AG04449 (cell line): ENCODE measurements at regions not wholly inside any gene's neighbourhood (a gene's known extent, or its start where the extent isn't known, plus 50 kb on each side); places are given as distances from the start of the nearest gene placed in this dataset.
"Not testable (repeated sequence)": the region's sequence is repeated elsewhere in the genome, so short reads cannot be mapped to it uniquely, and the experiment has no call there.

Experiments
- CTCF ChIA-PET: fragments of 350-600 bp; formaldehyde crosslinking; extraction: SDS; loops from one replicate; lab custom pipeline; 2021; ENCODE audit warnings: antibody characterized with exemption; lab: Yijun Ruan, JAX
- POLR2A ChIA-PET: fragments of 400-600, 350-600 bp; formaldehyde crosslinking; extraction: SDS; loops from one replicate; lab custom pipeline; 2020; ENCODE audit warnings: antibody characterized with exemption, inconsistent platforms; lab: Yijun Ruan, JAX
- DNase-seq: peaks from one replicate; pipeline ENCODE4 v3.0.0-alpha.2; 2010; ENCODE audit warnings: low read depth, low spot score
- H3K4me3 ChIP-seq: 2 replicates; pipeline ENCODE4 v1.5.1; 2011; ENCODE audit warnings: low read depth, mild to moderate bottlenecking, control low read depth, low read length

DNA sequence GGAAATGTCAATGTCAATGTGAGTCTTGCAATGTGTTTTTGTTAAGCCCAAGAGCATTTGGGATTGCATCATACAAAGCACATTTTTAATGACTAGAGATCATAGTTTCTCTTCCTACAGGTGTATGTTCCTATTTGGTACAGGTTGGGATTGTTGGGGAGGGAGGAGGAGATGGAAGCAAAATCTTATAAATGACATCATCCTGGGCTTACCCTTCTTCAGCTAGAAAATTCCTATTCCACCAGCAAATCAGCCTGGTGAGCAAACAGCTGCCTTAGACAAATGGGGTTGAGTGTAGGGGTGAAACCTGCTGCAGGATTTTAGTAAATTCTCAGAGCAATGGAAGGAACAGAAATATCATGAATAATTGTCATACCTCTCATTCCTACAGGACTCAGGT, 165.3 kb upstream of the PLGLB2 start:
- CTCF ChIA-PET, POLR2A ChIA-PET, DNase-seq, H3K4me3 ChIP-seq: not testable (repeated sequence)

DNA sequence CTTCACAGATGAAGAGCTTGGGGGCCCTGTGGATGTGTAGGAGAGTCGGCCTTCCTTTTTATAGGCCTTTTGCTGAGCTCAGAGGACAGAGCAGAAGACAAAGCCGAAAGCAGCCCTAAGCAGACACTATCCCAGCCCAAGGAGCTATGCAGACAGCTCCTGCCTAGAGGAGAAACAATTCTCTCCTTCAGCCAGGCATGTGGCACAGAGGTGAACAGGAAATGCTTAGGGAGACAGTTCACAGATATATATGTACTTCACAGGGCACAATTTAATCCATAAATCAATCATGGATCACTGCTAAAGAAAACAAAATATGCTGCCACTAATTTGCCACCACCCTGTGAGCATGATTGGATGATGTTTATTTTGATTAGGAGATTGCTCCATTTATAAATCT, 164.5 kb upstream of the PLGLB2 start:
- DNase-seq, POLR2A ChIA-PET, H3K4me3 ChIP-seq, CTCF ChIA-PET: not testable (repeated sequence)

DNA sequence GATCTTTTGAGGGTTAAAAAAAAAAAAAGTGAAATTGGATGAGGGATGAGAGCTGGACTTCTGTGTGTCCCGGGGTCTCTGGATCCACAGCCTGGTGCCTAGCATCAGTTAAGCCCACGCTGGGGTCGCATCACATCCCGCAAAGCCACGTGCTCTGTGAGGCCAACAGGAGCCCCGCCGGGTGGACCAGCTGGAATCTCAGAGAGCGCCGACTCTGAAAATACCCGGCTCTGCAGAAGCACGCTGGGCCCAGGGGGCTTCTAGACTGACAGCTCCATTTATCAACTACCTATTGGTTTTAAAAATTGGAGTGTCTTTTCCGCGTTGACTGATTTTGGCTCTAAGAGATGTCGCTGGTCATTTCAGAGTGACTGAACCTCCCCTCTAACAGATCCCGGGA, 164.1 kb upstream of the PLGLB2 start:
- CTCF ChIA-PET, H3K4me3 ChIP-seq, DNase-seq, POLR2A ChIA-PET: not testable (repeated sequence)

GRCh38 chr2:87584268-87584906, 163.5 kb upstream of the PLGLB2 start:
- CTCF ChIA-PET, DNase-seq, POLR2A ChIA-PET, H3K4me3 ChIP-seq: not testable (repeated sequence)

DNA sequence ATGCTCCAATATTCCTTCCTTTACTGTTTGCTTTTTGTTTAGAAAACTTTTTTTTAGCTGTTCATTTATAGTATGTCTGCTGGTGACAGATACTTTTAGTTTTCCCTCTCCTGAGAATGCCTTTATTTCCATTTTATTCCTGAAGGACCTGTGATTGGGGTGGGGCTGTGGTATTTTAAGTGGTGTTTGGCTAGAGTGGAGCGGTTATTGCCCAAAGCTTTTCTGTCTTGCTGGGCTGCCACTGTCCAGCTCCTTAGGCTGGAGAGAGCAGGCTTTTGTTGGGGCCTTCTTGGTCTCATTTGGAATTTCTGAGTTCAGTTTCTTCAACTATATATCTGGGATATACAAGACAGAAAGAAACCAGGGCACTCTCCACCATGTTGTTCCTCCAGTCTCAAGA, 160.0 kb upstream of the PLGLB2 start:
- DNase-seq, CTCF ChIA-PET, H3K4me3 ChIP-seq, POLR2A ChIA-PET: not testable (repeated sequence)

GRCh38 chr2:87592974-87593373, 154.9 kb upstream of the PLGLB2 start:
- CTCF ChIA-PET, POLR2A ChIA-PET, DNase-seq, H3K4me3 ChIP-seq: not testable (repeated sequence)

DNA sequence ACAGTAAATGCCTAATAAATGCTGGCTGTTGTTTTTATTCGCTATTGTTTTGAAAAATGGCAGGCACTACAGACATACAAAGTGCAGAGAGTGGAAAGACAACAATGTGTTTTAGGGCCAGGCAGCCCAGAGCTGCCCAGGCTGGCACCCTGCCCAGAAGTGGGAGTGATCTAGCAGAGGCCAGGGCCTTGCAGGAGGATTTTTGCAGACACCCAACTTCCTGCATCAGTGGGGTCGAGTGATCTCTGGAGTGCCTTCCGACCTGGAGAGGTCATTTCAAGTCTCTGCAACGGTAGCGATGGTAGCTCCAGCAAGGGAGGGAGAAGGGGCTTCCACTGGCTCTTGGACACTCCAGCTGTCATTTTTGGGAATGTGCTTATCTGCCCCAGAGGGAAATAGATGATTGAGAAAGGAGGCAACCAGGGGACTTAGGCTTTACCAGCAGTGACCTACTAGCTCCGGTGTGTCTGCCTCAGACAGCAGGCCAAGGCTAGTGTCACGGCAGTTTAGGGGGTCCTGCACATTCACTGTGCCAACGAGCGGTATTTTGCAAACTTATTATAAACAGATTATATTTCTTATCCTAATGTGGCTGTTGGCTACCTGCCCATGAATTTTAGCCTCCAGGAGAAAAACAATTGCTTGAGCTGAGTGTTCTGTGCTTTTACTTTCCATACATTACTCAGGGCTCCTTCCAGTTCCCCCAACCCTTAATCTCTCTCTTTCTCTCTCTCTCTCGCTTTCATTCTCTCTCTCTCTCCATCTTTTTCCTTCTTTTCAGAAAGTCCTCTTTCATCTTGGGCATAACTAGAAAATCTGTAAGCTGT, 153.9 kb upstream of the PLGLB2 start:
- CTCF ChIA-PET, H3K4me3 ChIP-seq, DNase-seq, POLR2A ChIA-PET: not testable (repeated sequence)

- DNase-seq, POLR2A ChIA-PET: not testable (repeated sequence)
Observed at GRCh38 chr2:87594611-87594992, 153.3 kb upstream of the PLGLB2 start.

GRCh38 chr2:87595017-87595416, 152.9 kb upstream of the PLGLB2 start:
- POLR2A ChIA-PET, DNase-seq, H3K4me3 ChIP-seq, CTCF ChIA-PET: not testable (repeated sequence)

More at GRCh38 chr2:87594611-87594992, 153.3 kb upstream of the PLGLB2 start:
- H3K4me3 ChIP-seq, CTCF ChIA-PET: not testable (repeated sequence)

- H3K4me3 ChIP-seq, POLR2A ChIA-PET, CTCF ChIA-PET, DNase-seq: not testable (repeated sequence)
Observed at GRCh38 chr2:87600961-87601360, 146.9 kb upstream of the PLGLB2 start.

DNA sequence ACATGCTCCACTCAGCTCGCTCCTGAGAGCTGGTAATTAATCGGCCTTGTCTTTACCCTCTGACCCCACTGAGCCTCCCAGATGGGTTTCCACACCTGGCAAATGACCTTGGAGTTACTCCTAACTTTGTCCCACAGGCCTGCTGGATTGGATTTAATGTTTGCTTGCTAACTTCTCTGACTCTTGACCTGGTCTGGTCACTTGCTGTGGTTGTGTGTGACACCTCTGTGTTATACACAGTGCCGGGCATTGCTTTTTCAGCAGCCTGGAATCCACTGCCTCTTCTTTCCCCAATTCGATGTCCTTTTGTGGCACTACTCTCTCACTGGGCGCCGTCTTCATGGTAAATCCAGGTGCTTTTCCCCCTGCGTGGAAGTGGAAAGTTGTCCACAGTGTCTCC, 145.8 kb upstream of the PLGLB2 start:
- DNase-seq, CTCF ChIA-PET, H3K4me3 ChIP-seq, POLR2A ChIA-PET: not testable (repeated sequence)

DNA sequence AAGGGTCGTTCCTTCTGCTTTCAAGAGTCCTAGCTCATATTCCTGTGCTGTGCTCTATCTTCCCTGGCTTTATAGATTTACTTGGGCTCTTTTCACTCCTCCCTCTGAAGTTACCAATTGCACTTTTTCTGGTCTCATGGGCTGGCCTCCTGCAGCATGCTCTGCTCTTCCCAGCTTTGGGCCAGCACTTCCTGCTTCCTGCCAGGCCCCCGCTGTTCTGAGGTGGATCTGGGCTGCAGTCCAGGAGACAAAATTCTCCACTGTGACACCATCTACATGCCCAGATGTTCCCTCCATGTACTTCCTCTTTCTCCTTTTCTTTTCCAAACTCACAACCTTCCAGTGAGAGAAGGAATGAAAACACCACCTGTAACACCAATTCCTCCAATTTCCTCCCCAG, 145.2 kb upstream of the PLGLB2 start:
- CTCF ChIA-PET, POLR2A ChIA-PET, H3K4me3 ChIP-seq, DNase-seq: not testable (repeated sequence)

GRCh38 chr2:87603418-87604278, 144.2 kb upstream of the PLGLB2 start:
- CTCF ChIA-PET, POLR2A ChIA-PET, H3K4me3 ChIP-seq, DNase-seq: not testable (repeated sequence)

DNA sequence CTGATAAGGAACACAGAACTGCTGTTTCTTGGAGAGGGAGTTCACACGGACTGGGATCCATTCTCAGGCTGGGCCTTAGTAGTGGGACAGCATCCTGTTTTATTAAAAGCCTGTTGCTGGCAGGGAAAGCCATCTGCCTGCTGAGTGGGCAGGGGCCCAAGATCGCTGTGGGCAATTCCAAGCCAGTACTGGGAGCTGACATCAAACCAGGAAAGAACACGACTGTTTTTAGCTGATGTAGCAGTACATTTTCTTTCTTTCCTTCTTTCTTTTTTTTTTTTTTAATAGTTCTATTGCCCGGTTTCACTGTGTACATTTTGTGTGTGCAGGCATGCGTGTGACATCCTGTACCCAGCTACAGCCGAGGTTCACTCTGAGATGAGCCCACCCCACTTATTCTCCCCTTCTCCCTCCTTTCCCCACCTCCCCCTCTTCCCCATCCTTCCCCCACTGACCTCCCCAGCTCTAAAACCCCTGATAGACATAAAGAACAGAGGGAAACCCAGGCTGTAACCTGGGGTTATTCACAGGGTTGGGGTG, 143.5 kb upstream of the PLGLB2 start:
- POLR2A ChIA-PET, CTCF ChIA-PET, H3K4me3 ChIP-seq, DNase-seq: not testable (repeated sequence)

- POLR2A ChIA-PET, DNase-seq, CTCF ChIA-PET, H3K4me3 ChIP-seq: not testable (repeated sequence)
Observed at GRCh38 chr2:87604980-87605379, 142.9 kb upstream of the PLGLB2 start.
